NT2/D1 (cell line): ENCODE measurements at regions not wholly inside any gene's neighbourhood (a gene's known extent, or its start where the extent isn't known, plus 50 kb on each side); places are given as distances from the start of the nearest gene placed in this dataset.

ENCODE experiments used
- SUZ12 ChIP-seq: IDR thresholded peaks from 2 replicates; pipeline ENCODE4 v1.6.1; 2011; ENCODE audit not compliant: insufficient read length, insufficient read depth; ENCODE audit errors: extremely low read depth
- YY1 ChIP-seq: IDR thresholded peaks from 2 replicates; pipeline ENCODE4 v1.6.1; 2011; ENCODE audit not compliant: insufficient read length, insufficient read depth
- ZNF274 ChIP-seq: IDR thresholded peaks from 2 replicates; pipeline ENCODE4 v1.6.1; 2011; ENCODE audit warnings: mild to moderate bottlenecking, low read depth, low read length

DNA sequence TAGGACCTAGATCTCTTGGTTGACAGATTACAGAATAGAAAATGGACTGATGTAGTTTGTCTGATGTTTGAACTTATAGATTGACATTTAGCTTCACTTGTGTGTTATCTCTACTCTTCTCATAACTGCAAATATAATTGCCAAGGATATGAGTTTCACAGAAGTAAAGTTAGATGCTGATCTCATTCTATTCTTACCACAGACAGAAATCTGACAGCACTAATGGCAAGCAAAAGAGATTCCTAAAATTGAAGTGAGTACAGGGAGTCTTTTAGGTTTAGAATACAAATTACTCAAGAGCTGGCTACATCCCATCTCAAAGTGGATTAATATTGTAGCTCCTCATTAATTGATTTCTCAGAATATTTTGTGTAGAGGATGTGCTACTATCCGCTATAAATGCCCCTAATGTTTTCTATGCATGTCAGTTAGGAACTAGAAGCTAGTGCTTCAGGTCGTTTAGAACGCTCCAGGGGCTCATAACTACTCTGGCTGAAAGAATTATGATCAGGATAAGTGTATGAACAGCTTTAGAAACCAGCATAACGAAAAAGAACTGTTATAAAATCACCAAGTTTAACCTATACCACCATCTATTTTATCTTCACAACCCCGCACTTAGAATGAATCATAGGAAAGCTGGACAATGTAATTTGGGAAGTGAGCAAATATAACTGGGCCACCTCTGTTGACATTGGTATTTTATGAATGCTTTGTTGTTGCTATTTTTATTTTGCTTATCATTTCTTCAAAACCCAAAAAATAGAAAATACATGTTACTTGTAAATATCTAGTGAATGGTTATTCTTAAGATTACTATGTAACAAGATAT is 378.8 kb upstream of the REG3G start:
- TF ChIP-seq YY1: no peak
- TF ChIP-seq ZNF274: no peak
- TF ChIP-seq SUZ12: no peak
